ENCODE measurements at regions not wholly inside any gene's neighbourhood (a gene's known extent, or its start where the extent isn't known, plus 50 kb on each side); places are given as distances from the start of the nearest gene placed in this dataset.
"Not testable (repeated sequence)": the region's sequence is repeated elsewhere in the genome, so short reads cannot be mapped to it uniquely, and the experiment has no call there.

- TF ChIP-seq POLR2A (IDR thresholded peaks at IDR 0.05; ENCODE audit: low read depth, low read length) = no peak
- TF ChIP-seq TAF1 (IDR thresholded peaks at IDR 0.05; ENCODE audit: low read depth, low read length) = no peak
- TF ChIP-seq POLR2AphosphoS5 (IDR thresholded peaks at IDR 0.05; ENCODE audit: low read depth, low read length) = no peak
- no peak for TF ChIP-seq PAX5 (IDR thresholded peaks at IDR 0.05; ENCODE audit: insufficient read depth, low read length, severe bottlenecking)
- TF ChIP-seq SPI1 (IDR thresholded peaks at IDR 0.05; ENCODE audit: low read depth, low read length) = no peak
- TF ChIP-seq POU2F2 (IDR thresholded peaks at IDR 0.05; ENCODE audit: low read depth, low read length) = no peak
- DNase-seq (ENCODE audit: insufficient read length, low spot score) (no peak), FAIRE-seq (no peak)
Observed at GRCh38 chr5:89179731-89180130, 296.7 kb upstream of the MEF2C start.

GRCh38 chr5:89178541-89178940 lies 295.6 kb upstream of the MEF2C start:
- DNase-seq (ENCODE audit: insufficient read length, low spot score) (no peak), FAIRE-seq (no peak)
- TF ChIP-seq POLR2A (IDR thresholded peaks at IDR 0.05; ENCODE audit: low read depth, low read length) (no peak), PAX5 (IDR thresholded peaks at IDR 0.05; ENCODE audit: insufficient read depth, low read length, severe bottlenecking) (no peak), SPI1 (IDR thresholded peaks at IDR 0.05; ENCODE audit: low read depth, low read length) (no peak), POU2F2 (IDR thresholded peaks at IDR 0.05; ENCODE audit: low read depth, low read length) (no peak), POLR2AphosphoS5 (IDR thresholded peaks at IDR 0.05; ENCODE audit: low read depth, low read length) (no peak), TAF1 (IDR thresholded peaks at IDR 0.05; ENCODE audit: low read depth, low read length) (no peak)

DNA sequence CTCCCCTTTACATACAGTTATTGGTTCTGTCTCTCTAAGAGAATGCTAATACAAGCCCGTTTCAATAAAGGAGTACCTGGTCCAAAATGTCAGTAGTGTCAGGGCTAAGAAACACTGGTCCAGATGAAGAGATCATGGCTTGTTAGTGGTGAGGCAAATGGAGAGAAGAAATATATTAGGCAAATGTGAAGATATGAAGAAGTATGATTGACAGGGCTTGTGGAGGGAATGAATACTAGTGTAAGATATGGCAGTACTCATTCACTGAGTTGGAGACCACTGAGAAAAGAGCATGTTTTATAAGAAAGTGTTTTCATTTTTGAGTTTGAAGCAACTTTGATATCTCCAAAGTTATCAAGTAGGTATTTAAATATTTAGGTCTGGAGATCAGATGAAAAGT lies 290.5 kb upstream of the MEF2C start:
- FAIRE-seq = no peak
- TF ChIP-seq POLR2AphosphoS5 (IDR thresholded peaks at IDR 0.05; ENCODE audit: low read depth, low read length) (no peak), SPI1 (IDR thresholded peaks at IDR 0.05; ENCODE audit: low read depth, low read length) (no peak), POU2F2 (IDR thresholded peaks at IDR 0.05; ENCODE audit: low read depth, low read length) (no peak), POLR2A (IDR thresholded peaks at IDR 0.05; ENCODE audit: low read depth, low read length) (no peak), PAX5 (IDR thresholded peaks at IDR 0.05; ENCODE audit: insufficient read depth, low read length, severe bottlenecking) (no peak), TAF1 (IDR thresholded peaks at IDR 0.05; ENCODE audit: low read depth, low read length) (no peak)

DNA sequence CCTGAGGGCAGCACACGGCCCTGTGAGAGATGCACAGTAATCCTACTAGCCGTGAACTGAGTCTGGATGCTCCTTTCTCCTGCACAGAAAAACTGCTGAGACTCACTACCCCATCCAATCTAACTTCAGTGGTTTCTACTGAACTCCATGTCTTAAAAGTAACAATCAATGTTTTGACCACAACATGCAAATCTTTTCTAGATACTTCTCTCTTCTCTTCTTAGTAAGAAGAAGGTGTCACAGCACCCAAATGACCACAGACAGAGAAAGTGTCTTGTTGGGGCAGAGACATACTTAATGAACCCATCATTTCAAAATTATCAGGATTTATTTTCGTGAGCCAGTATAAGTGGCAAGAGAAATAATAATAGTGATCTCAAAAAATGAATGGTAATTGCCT lies 285.8 kb upstream of the MEF2C start:
- FAIRE-seq (no peak), DNase-seq (ENCODE audit: insufficient read length, low spot score) (no peak)
- TF ChIP-seq POU2F2 (IDR thresholded peaks at IDR 0.05; ENCODE audit: low read depth, low read length) = peak; percentile 44; the same call in 1 of the 2 replicates
- no peak for TF ChIP-seq SPI1 (IDR thresholded peaks at IDR 0.05; ENCODE audit: low read depth, low read length)
- no peak for TF ChIP-seq PAX5 (IDR thresholded peaks at IDR 0.05; ENCODE audit: insufficient read depth, low read length, severe bottlenecking)
- no peak for TF ChIP-seq POLR2A (IDR thresholded peaks at IDR 0.05; ENCODE audit: low read depth, low read length)
- TF ChIP-seq TAF1 (IDR thresholded peaks at IDR 0.05; ENCODE audit: low read depth, low read length) = no peak
- no peak for TF ChIP-seq POLR2AphosphoS5 (IDR thresholded peaks at IDR 0.05; ENCODE audit: low read depth, low read length)

More for the DNA sequence above, 290.5 kb upstream of the MEF2C start:
- DNase-seq (ENCODE audit: insufficient read length, low spot score) = no peak

GRCh38 chr5:89164703-89165102 lies 281.7 kb upstream of the MEF2C start:
- not testable (repeated sequence) for FAIRE-seq; DNase-seq (ENCODE audit: insufficient read length, low spot score)

DNA sequence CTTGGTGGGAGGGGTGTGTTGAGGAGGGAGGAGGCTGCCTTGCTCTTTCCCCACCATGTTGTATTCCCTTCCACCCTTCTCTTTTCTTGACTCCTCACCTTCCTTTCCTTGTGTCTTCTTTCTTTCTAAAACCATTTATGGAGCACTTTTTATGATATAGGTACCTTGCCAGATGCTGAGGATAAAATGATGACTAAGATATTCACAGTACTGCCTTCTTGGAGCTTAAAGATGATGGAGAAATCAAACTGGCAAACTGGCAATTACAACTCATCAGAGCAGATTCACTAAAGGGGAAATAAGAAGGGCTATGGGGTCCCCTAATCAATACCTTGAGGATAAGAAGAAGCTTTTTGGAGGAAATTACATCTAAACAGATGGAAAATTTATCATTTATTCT lies 273.2 kb upstream of the MEF2C start:
- no peak for FAIRE-seq
- TF ChIP-seq TAF1 (IDR thresholded peaks at IDR 0.05; ENCODE audit: low read depth, low read length) = no peak
- no peak for TF ChIP-seq POU2F2 (IDR thresholded peaks at IDR 0.05; ENCODE audit: low read depth, low read length)
- no peak for TF ChIP-seq POLR2AphosphoS5 (IDR thresholded peaks at IDR 0.05; ENCODE audit: low read depth, low read length)
- no peak for TF ChIP-seq SPI1 (IDR thresholded peaks at IDR 0.05; ENCODE audit: low read depth, low read length)
- TF ChIP-seq PAX5 (IDR thresholded peaks at IDR 0.05; ENCODE audit: insufficient read depth, low read length, severe bottlenecking) = no peak
- TF ChIP-seq POLR2A (IDR thresholded peaks at IDR 0.05; ENCODE audit: low read depth, low read length) = no peak
- DNase-seq (ENCODE audit: insufficient read length, low spot score) = no peak

GRCh38 chr5:89147031-89147430 lies 264.0 kb upstream of the MEF2C start:
- DNase-seq (ENCODE audit: insufficient read length, low spot score) (no peak), FAIRE-seq (no peak)
- TF ChIP-seq POLR2AphosphoS5 (IDR thresholded peaks at IDR 0.05; ENCODE audit: low read depth, low read length) = no peak
- TF ChIP-seq PAX5 (IDR thresholded peaks at IDR 0.05; ENCODE audit: insufficient read depth, low read length, severe bottlenecking) = no peak
- no peak for TF ChIP-seq TAF1 (IDR thresholded peaks at IDR 0.05; ENCODE audit: low read depth, low read length)
- no peak for TF ChIP-seq POLR2A (IDR thresholded peaks at IDR 0.05; ENCODE audit: low read depth, low read length)
- no peak for TF ChIP-seq SPI1 (IDR thresholded peaks at IDR 0.05; ENCODE audit: low read depth, low read length)
- TF ChIP-seq POU2F2 (IDR thresholded peaks at IDR 0.05; ENCODE audit: low read depth, low read length) = no peak

- FAIRE-seq (no peak), DNase-seq (ENCODE audit: insufficient read length, low spot score) (no peak)
- TF ChIP-seq SPI1 (IDR thresholded peaks at IDR 0.05; ENCODE audit: low read depth, low read length) = no peak
- no peak for TF ChIP-seq POLR2A (IDR thresholded peaks at IDR 0.05; ENCODE audit: low read depth, low read length)
- TF ChIP-seq POLR2AphosphoS5 (IDR thresholded peaks at IDR 0.05; ENCODE audit: low read depth, low read length) = no peak
- TF ChIP-seq POU2F2 (IDR thresholded peaks at IDR 0.05; ENCODE audit: low read depth, low read length) = no peak
- no peak for TF ChIP-seq TAF1 (IDR thresholded peaks at IDR 0.05; ENCODE audit: low read depth, low read length)
- no peak for TF ChIP-seq PAX5 (IDR thresholded peaks at IDR 0.05; ENCODE audit: insufficient read depth, low read length, severe bottlenecking)
Observed at GRCh38 chr5:89137148-89137547, 254.2 kb upstream of the MEF2C start.

DNA sequence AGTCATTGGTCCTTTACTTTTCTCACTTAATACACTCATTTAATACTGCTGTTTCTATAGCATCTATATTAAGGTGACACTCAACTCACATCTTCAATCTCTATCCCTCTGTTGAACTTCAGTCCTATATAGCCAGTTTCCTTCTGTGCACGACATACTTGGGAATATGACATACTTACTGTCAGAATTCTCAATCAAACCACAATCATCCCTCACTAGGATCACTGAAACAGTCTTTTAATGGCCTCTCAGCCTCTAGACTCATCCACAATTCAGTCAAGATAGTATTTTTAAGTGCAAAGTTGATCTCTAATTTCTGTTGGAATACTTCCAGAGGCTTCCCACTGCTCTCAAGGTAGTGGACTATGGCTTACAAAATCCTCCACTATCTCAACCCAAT lies 251.0 kb upstream of the MEF2C start:
- FAIRE-seq = no peak
- TF ChIP-seq TAF1 (IDR thresholded peaks at IDR 0.05; ENCODE audit: low read depth, low read length) (no peak), POLR2AphosphoS5 (IDR thresholded peaks at IDR 0.05; ENCODE audit: low read depth, low read length) (no peak), POU2F2 (IDR thresholded peaks at IDR 0.05; ENCODE audit: low read depth, low read length) (no peak), POLR2A (IDR thresholded peaks at IDR 0.05; ENCODE audit: low read depth, low read length) (no peak), SPI1 (IDR thresholded peaks at IDR 0.05; ENCODE audit: low read depth, low read length) (no peak)

DNA sequence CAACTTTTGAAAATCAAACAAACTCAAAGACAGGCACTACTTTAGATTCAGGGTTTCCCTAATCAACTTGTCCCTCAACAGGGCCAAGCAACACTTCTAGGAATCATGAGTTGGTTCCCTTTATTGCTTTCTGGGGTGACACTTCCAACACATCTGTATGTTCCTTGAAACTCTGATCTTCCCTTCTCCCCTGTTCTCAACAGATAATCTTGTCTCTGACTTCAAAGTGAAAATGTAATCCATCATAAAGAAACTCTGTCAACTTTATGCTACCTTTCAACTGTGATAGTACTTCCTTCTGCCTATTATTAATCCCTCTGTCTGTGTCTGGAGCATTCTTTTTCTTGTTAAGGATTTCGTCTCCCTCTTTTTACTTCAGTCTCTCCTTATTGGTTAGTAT lies 250.1 kb upstream of the MEF2C start:
- no peak for FAIRE-seq
- no peak for DNase-seq (ENCODE audit: insufficient read length, low spot score)
- no peak for TF ChIP-seq SPI1 (IDR thresholded peaks at IDR 0.05; ENCODE audit: low read depth, low read length)
- TF ChIP-seq TAF1 (IDR thresholded peaks at IDR 0.05; ENCODE audit: low read depth, low read length) = no peak
- TF ChIP-seq POU2F2 (IDR thresholded peaks at IDR 0.05; ENCODE audit: low read depth, low read length) = no peak
- no peak for TF ChIP-seq POLR2AphosphoS5 (IDR thresholded peaks at IDR 0.05; ENCODE audit: low read depth, low read length)
- TF ChIP-seq POLR2A (IDR thresholded peaks at IDR 0.05; ENCODE audit: low read depth, low read length) = no peak
- TF ChIP-seq PAX5 (IDR thresholded peaks at IDR 0.05; ENCODE audit: insufficient read depth, low read length, severe bottlenecking) = no peak

More for the DNA sequence above, 251.0 kb upstream of the MEF2C start:
- no peak for DNase-seq (ENCODE audit: insufficient read length, low spot score)
